SJSA1 (cell line): ENCODE measurements at regions not wholly inside any gene's neighbourhood (a gene's known extent, or its start where the extent isn't known, plus 50 kb on each side); places are given as distances from the start of the nearest gene placed in this dataset.
"Not testable (repeated sequence)": the region's sequence is repeated elsewhere in the genome, so short reads cannot be mapped to it uniquely, and the experiment has no call there.

ENCODE experiments used
- DNase-seq, 2 experiments: peaks; one replicate each; pipeline ENCODE4 v3.0.0-alpha.2; 2015 to 2020; ENCODE audit warnings: low spot score in 2 of 2, low read depth in 1 of 2
- H3K27ac ChIP-seq: fragments of 250-450 bp; sonication (Bioruptor Pico); 2 replicates; pipeline ENCODE4 v1.5.1; 2020; ENCODE audit warnings: mild to moderate bottlenecking, moderate library complexity
- H3K27me3 ChIP-seq: fragments of 250-450 bp; sonication (Bioruptor Pico); replicated peaks from 2 replicates; pipeline ENCODE4 v1.5.1; 2020; ENCODE audit warnings: mild to moderate bottlenecking, moderate library complexity
- H3K36me3 ChIP-seq: fragments of 250-450 bp; sonication (Bioruptor Pico); 2 replicates; pipeline ENCODE4 v1.5.1; 2020; ENCODE audit warnings: mild to moderate bottlenecking
- H3K4me1 ChIP-seq: fragments of 250-450 bp; sonication (Bioruptor Pico); replicated peaks from 2 replicates; pipeline ENCODE4 v1.6.1; 2021; ENCODE audit warnings: mild to moderate bottlenecking
- H3K4me3 ChIP-seq: fragments of 250-450 bp; sonication (Bioruptor Pico); 2 replicates; pipeline ENCODE4 v1.5.1; 2020; ENCODE audit warnings: mild to moderate bottlenecking
- H3K9me3 ChIP-seq: fragments of 250-450 bp; sonication (Bioruptor Pico); replicated peaks from 2 replicates; pipeline ENCODE4 v1.5.1; 2020; ENCODE audit warnings: mild to moderate bottlenecking

- H3K4me1 ChIP-seq, result peaks cover 4% of the 10 kb centered on the region; the same call in 1 of the 2 replicates
- no peaks in the 10 kb centered on the region; the same call in 1 of the 2 replicates for H3K9me3 ChIP-seq
- no peak overlapping the region for H3K27ac ChIP-seq
- H3K4me3 ChIP-seq, result no peak overlapping the region
- no peaks in the 10 kb centered on the region for H3K36me3 ChIP-seq
- no peaks in the 10 kb centered on the region for H3K27me3 ChIP-seq
- DNase-seq, result no peak
Observed at GRCh38 chrX:1906028-1906427, 291.2 kb downstream of the ASMT start.

GRCh38 chrX:1908996-1909395 lies 294.1 kb downstream of the ASMT start:
- not testable (repeated sequence) for H3K4me1 ChIP-seq, H3K27ac ChIP-seq, DNase-seq, H3K27me3 ChIP-seq, H3K36me3 ChIP-seq, H3K9me3 ChIP-seq, H3K4me3 ChIP-seq

GRCh38 chrX:1909419-1910206 lies 294.8 kb downstream of the ASMT start:
- Histone ChIP-seq H3K27ac (no peak overlapping the region), H3K27me3 (no peaks in the 10 kb centered on the region), H3K4me1 (no peaks in the 10 kb centered on the region), H3K36me3 (no peaks in the 10 kb centered on the region), H3K4me3 (no peak overlapping the region), H3K9me3 (no peaks in the 10 kb centered on the region; the same call in 1 of the 2 replicates)
- no peak for DNase-seq

- no peaks in the 10 kb centered on the region for H3K27me3 ChIP-seq
- H3K36me3 ChIP-seq, result no peaks in the 10 kb centered on the region
- no peak for DNase-seq
- no peaks in the 10 kb centered on the region; the same call in 1 of the 2 replicates for H3K9me3 ChIP-seq
- no peaks in the 10 kb centered on the region for H3K4me1 ChIP-seq
- H3K4me3 ChIP-seq, result no peak overlapping the region
- H3K27ac ChIP-seq, result no peak overlapping the region
Observed at GRCh38 chrX:1910207-1910470, 295.3 kb downstream of the ASMT start.

GRCh38 chrX:1911401-1912128 lies 296.7 kb downstream of the ASMT start:
- Histone ChIP-seq H3K27ac (no peak overlapping the region), H3K4me3 (no peak overlapping the region), H3K27me3 (no peaks in the 10 kb centered on the region), H3K4me1 (no peaks in the 10 kb centered on the region), H3K36me3 (no peaks in the 10 kb centered on the region), H3K9me3 (no peaks in the 10 kb centered on the region)
- DNase-seq, result no peak

- H3K27me3 ChIP-seq, result no peaks in the 10 kb centered on the region
- H3K9me3 ChIP-seq, result no peaks in the 10 kb centered on the region
- DNase-seq, result no peak
- no peaks in the 10 kb centered on the region for H3K4me1 ChIP-seq
- H3K27ac ChIP-seq, result no peak overlapping the region
- no peaks in the 10 kb centered on the region for H3K36me3 ChIP-seq
- H3K4me3 ChIP-seq, result no peak overlapping the region
Observed at GRCh38 chrX:1912193-1912592, 297.3 kb downstream of the ASMT start.

GRCh38 chrX:1914606-1915365 lies 299.9 kb downstream of the ASMT start:
- H3K27me3 ChIP-seq, result no peaks in the 10 kb centered on the region
- no peak for DNase-seq
- no peaks in the 10 kb centered on the region for H3K36me3 ChIP-seq
- no peaks in the 10 kb centered on the region for H3K9me3 ChIP-seq
- no peak overlapping the region for H3K27ac ChIP-seq
- H3K4me3 ChIP-seq, result no peak overlapping the region
- no peaks in the 10 kb centered on the region for H3K4me1 ChIP-seq

GRCh38 chrX:1918780-1919179 lies 303.9 kb downstream of the ASMT start:
- H3K4me3 ChIP-seq, result no peak overlapping the region
- H3K27me3 ChIP-seq, result no peaks in the 10 kb centered on the region
- no peaks in the 10 kb centered on the region for H3K36me3 ChIP-seq
- H3K27ac ChIP-seq, result no peak overlapping the region
- H3K4me1 ChIP-seq, result no peaks in the 10 kb centered on the region
- no peaks in the 10 kb centered on the region for H3K9me3 ChIP-seq
- no peak for DNase-seq

- Histone ChIP-seq H3K9me3 (no peaks in the 10 kb centered on the region), H3K4me1 (no peaks in the 10 kb centered on the region), H3K4me3 (no peak overlapping the region), H3K36me3 (no peaks in the 10 kb centered on the region), H3K27ac (no peak overlapping the region), H3K27me3 (no peaks in the 10 kb centered on the region)
- DNase-seq, result no peak
Observed at GRCh38 chrX:1925053-1925481, 310.2 kb downstream of the ASMT start.

GRCh38 chrX:1928805-1929204 lies 313.9 kb downstream of the ASMT start:
- Histone ChIP-seq H3K27ac (no peak overlapping the region), H3K27me3 (no peaks in the 10 kb centered on the region)
- DNase-seq, result no peak

GRCh38 chrX:1932231-1932630 lies 317.4 kb downstream of the ASMT start:
- no peaks in the 10 kb centered on the region for H3K9me3 ChIP-seq
- no peaks in the 10 kb centered on the region for H3K4me1 ChIP-seq
- no peaks in the 10 kb centered on the region; the same call in 1 of the 2 replicates for H3K27me3 ChIP-seq
- no peak overlapping the region for H3K4me3 ChIP-seq
- no peak for DNase-seq
- no peak overlapping the region for H3K27ac ChIP-seq
- H3K36me3 ChIP-seq, result no peaks in the 10 kb centered on the region

More at GRCh38 chrX:1928805-1929204, 313.9 kb downstream of the ASMT start:
- H3K4me1 ChIP-seq, result no peaks in the 10 kb centered on the region
- H3K36me3 ChIP-seq, result no peaks in the 10 kb centered on the region
- no peak overlapping the region for H3K4me3 ChIP-seq
- H3K9me3 ChIP-seq, result no peaks in the 10 kb centered on the region

GRCh38 chrX:1933964-1934363 lies 319.1 kb downstream of the ASMT start:
- H3K9me3 ChIP-seq, result no peaks in the 10 kb centered on the region
- no peak for DNase-seq
- H3K4me3 ChIP-seq, result no peak overlapping the region
- H3K4me1 ChIP-seq, result no peaks in the 10 kb centered on the region
- H3K27me3 ChIP-seq, result no peaks in the 10 kb centered on the region; the same call in 1 of the 2 replicates
- H3K27ac ChIP-seq, result no peak overlapping the region
- no peaks in the 10 kb centered on the region for H3K36me3 ChIP-seq

GRCh38 chrX:1935805-1936204 lies 320.9 kb downstream of the ASMT start:
- Histone ChIP-seq H3K27ac (no peak overlapping the region), H3K36me3 (no peaks in the 10 kb centered on the region), H3K4me1 (no peaks in the 10 kb centered on the region), H3K27me3 (no peaks in the 10 kb centered on the region; the same call in 1 of the 2 replicates), H3K4me3 (no peak overlapping the region), H3K9me3 (no peaks in the 10 kb centered on the region)
- DNase-seq, result no peak

GRCh38 chrX:1938190-1938589 lies 323.3 kb downstream of the ASMT start:
- no peak overlapping the region for H3K27ac ChIP-seq
- no peaks in the 10 kb centered on the region; the same call in 1 of the 2 replicates for H3K27me3 ChIP-seq
- no peaks in the 10 kb centered on the region for H3K9me3 ChIP-seq
- H3K4me3 ChIP-seq, result no peak overlapping the region
- H3K4me1 ChIP-seq, result no peaks in the 10 kb centered on the region
- no peak for DNase-seq
- H3K36me3 ChIP-seq, result no peaks in the 10 kb centered on the region
